Gastrocnemius medialis (tissue), 4 donors: ENCODE measurements at regions not wholly inside any gene's neighbourhood (a gene's known extent, or its start where the extent isn't known, plus 50 kb on each side); places are given as distances from the start of the nearest gene placed in this dataset.

Experiments
- ATAC-seq, 2 donors: fragments of 150-250 bp; one replicate each; pipeline ENCODE4 v1.9.1; 2016
- DNase-seq, 2 donors: peaks; one replicate each; pipeline ENCODE4 v3.0.0-alpha.2; 2019
- H3K27ac ChIP-seq, 4 donors: fragments of 200-600 bp; sonication (generic); 1 replicate in 1 of 4; 2 replicates in 3 of 4; pipeline ENCODE4 v1.5.1; 2016 to 2018; ENCODE audit warnings: mild to moderate bottlenecking in 2 of 4, moderate library complexity in 1 of 4
- H3K27me3 ChIP-seq, 3 donors: fragments of 200-600 bp; sonication (generic) in 2 of 3; 1 replicate in 1 of 3; 2 replicates in 2 of 3; pipeline versions ENCODE4 v1.5.1 to v1.6.0; 2016 to 2019; ENCODE audit warnings: mild to moderate bottlenecking in 1 of 3, moderate library complexity in 1 of 3
- H3K36me3 ChIP-seq, 2 donors: fragments of 200-600 bp; sonication (generic) in 1 of 2; one replicate each; pipeline ENCODE4 v1.5.1; 2017 to 2018
- H3K4me1 ChIP-seq, 2 donors: fragments of 200-600 bp; sonication (generic) in 1 of 2; one replicate each; pipeline ENCODE4 v1.5.1; 2016 to 2017; ENCODE audit warnings: mild to moderate bottlenecking in 2 of 2
- H3K4me3 ChIP-seq, 4 donors: fragments of 200-600 bp; sonication (generic) in 3 of 4; 1 replicate in 1 of 4; 2 replicates in 3 of 4; pipeline ENCODE4 v1.5.1; 2016 to 2019; ENCODE audit warnings: mild to moderate bottlenecking in 2 of 4
- H3K9me3 ChIP-seq, 3 donors: fragments of 200-600 bp; sonication (generic) in 2 of 3; 1 replicate in 1 of 3; 2 replicates in 2 of 3; pipeline ENCODE4 v1.5.1; 2016 to 2019
- CTCF ChIP-seq, 5 experiments: fragments of 450-650 bp in 3 of 5; fragments of 200-600 bp in 2 of 5; sonication (generic) in 2 of 5; IDR thresholded peaks in 4 of 5; conservative IDR thresholded peaks in 1 of 5; 1 replicate in 4 of 5; 2 replicates in 1 of 5; pipeline ENCODE4 v1.5.1; 2016 to 2019; ENCODE audit warnings: antibody characterized with exemption in 5 of 5, mild to moderate bottlenecking in 3 of 5, moderate library complexity in 3 of 5
- POLR2A ChIP-seq, 2 donors: fragments of 450-650 bp; IDR thresholded peaks; one replicate each; pipeline ENCODE4 v1.6.1; 2017; ENCODE audit warnings: antibody characterized with exemption in 2 of 2, mild to moderate bottlenecking in 2 of 2, moderate library complexity in 2 of 2
- in situ Hi-C, 4 donors: fragments of 200-750 bp; cut with MboI; loops; one replicate each; pipeline versions ENCODE4 v1.15.0 to v1.8.0; 2017; ENCODE audit warnings: low sequenced_read_pairs in 4 of 4
- intact Hi-C: fragments of 100-400 bp; cut with DNase I; formaldehyde crosslinking; loops from one replicate; pipeline ENCODE4 v1.15.1; 2023; ENCODE audit warnings: low total_unique reads

GRCh38 chrX:104324461-104325212 is 69.9 kb upstream of the ESX1 start:
- TF ChIP-seq CTCF (IDR thresholded peaks at IDR 0.05 in 4 of 5, conservative IDR thresholded peaks at IDR 0.05 in 1 of 5) (no peak), POLR2A (IDR thresholded peaks at IDR 0.05) (no peak)
- intact Hi-C loops (no loop called here), in situ Hi-C loops (no loop called here)
- Histone ChIP-seq H3K27me3 (peaks cover 0 to 2% (median 0%) of the 10 kb centered on the region in 3 donors), H3K36me3 (no peaks in the 10 kb centered on the region), H3K4me1 (no peaks in the 10 kb centered on the region), H3K27ac (no peak overlapping the region), H3K4me3 (no peak overlapping the region), H3K9me3 (no peaks in the 10 kb centered on the region)
- DNase-seq = no peak
- ATAC-seq = no peak

DNA sequence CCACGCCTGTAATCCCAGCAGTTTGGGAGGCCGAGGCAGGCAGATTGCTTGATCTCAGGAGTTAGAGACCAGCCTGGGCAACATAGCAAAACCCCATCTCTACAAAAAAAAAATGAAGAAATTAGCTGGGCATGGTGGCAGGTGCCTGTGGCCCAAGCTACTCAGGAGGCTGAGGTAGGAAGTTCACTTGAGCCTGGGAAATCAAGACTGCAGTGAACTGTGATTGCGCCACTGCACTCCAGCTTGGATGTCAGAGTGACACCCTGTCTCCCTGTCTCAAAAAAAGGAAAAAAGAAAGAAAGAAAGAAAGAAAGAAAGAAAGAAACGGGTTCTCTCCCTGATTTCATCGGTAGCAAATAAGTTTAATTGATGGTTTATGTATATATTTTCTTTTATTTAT is 64.6 kb upstream of the ESX1 start:
- H3K27ac ChIP-seq = no peak overlapping the region
- H3K36me3 ChIP-seq = no peaks in the 10 kb centered on the region
- ATAC-seq = no peak
- no peak overlapping the region for H3K4me3 ChIP-seq
- H3K9me3 ChIP-seq = no peaks in the 10 kb centered on the region
- H3K4me1 ChIP-seq = no peaks in the 10 kb centered on the region
- no peak for TF ChIP-seq CTCF (IDR thresholded peaks at IDR 0.05 in 4 of 5, conservative IDR thresholded peaks at IDR 0.05 in 1 of 5)
- TF ChIP-seq POLR2A (IDR thresholded peaks at IDR 0.05) = no peak
- intact Hi-C loops (no loop called here), in situ Hi-C loops (no loop called here)
- H3K27me3 ChIP-seq = no peaks in the 10 kb centered on the region
- DNase-seq = no peak

GRCh38 chrX:104318330-104319009 is 63.7 kb upstream of the ESX1 start:
- Histone ChIP-seq H3K27me3 (no peaks in the 10 kb centered on the region), H3K4me3 (no peak overlapping the region), H3K27ac (no peak overlapping the region), H3K36me3 (no peaks in the 10 kb centered on the region), H3K9me3 (no peaks in the 10 kb centered on the region), H3K4me1 (no peaks in the 10 kb centered on the region)
- ATAC-seq (no peak), DNase-seq (no peak)
- TF ChIP-seq POLR2A (IDR thresholded peaks at IDR 0.05) (no peak), CTCF (IDR thresholded peaks at IDR 0.05 in 4 of 5, conservative IDR thresholded peaks at IDR 0.05 in 1 of 5) (no peak)
- intact Hi-C loops (no loop called here), in situ Hi-C loops (no loop called here)

DNA sequence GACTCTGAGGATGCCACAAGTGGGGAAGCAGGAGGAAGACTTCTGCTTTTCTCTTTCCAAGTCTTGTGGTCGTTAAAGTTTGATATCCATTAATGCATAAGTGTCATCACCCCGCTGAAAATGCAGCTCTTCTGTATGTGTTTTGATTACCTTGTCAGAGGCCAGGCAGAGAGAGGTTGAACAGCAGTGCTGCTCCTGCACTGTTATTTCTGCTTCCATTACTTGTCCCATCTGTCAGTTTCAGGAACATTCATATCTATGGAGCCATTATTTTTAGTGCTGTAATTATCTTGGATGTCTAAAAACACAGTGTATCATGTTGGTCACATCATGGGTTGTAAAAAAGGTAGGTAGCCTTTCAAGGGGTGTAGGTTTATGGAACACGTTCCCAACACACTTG is 62.0 kb upstream of the ESX1 start:
- Histone ChIP-seq H3K27ac (no peak overlapping the region), H3K4me1 (no peaks in the 10 kb centered on the region), H3K9me3 (no peaks in the 10 kb centered on the region), H3K27me3 (no peaks in the 10 kb centered on the region), H3K4me3 (no peak overlapping the region), H3K36me3 (no peaks in the 10 kb centered on the region)
- no peak for ATAC-seq
- TF ChIP-seq POLR2A (IDR thresholded peaks at IDR 0.05) (no peak), CTCF (IDR thresholded peaks at IDR 0.05 in 4 of 5, conservative IDR thresholded peaks at IDR 0.05 in 1 of 5) (no peak)
- DNase-seq = no peak
- intact Hi-C loops = no loop called here
- in situ Hi-C loops = no loop called here
